ENCODE measurements at regions not wholly inside any gene's neighbourhood (a gene's known extent, or its start where the extent isn't known, plus 50 kb on each side); places are given as distances from the start of the nearest gene placed in this dataset.

DNA sequence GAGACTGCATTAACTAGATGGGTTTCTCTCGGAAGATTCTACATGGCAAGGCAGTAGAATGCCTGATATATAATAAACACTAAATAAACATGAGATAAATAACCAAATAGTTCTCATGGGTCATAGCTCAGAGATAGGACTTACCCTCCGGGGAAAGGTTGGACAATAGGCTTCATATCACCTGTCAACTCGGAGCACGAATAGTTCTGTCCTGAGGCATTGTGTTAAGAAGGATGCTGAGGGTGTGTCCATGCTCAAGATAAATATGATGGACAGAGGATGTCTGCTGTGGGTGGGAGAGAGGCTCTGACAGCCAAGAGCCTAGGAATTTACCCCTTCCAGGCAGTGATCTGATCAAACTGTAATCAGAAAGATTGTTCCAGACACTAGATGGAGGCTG lies 474.0 kb downstream of the MIAT start:
- DNase-seq (ENCODE audit: extremely low spot score in 2 of 2): no peak
- no peaks in the 10 kb centered on the region for H3K27me3 ChIP-seq
- H3K36me3 ChIP-seq: no peaks in the 10 kb centered on the region
- TF ChIP-seq POLR2AphosphoS5 (IDR thresholded peaks at IDR 0.05; ENCODE audit: insufficient read depth in 1 of 2, low read depth in 1 of 2) (no peak), POLR2A (IDR thresholded peaks at IDR 0.05) (no peak)
- H3K4me1 ChIP-seq: peaks cover 20% of the 10 kb centered on the region
- H3K4me3 ChIP-seq: no peak overlapping the region
- no peak overlapping the region for H3K27ac ChIP-seq
- intact Hi-C loops (cut with DNase I): no loop called here
- no peaks in the 10 kb centered on the region for H3K9me3 ChIP-seq

DNA sequence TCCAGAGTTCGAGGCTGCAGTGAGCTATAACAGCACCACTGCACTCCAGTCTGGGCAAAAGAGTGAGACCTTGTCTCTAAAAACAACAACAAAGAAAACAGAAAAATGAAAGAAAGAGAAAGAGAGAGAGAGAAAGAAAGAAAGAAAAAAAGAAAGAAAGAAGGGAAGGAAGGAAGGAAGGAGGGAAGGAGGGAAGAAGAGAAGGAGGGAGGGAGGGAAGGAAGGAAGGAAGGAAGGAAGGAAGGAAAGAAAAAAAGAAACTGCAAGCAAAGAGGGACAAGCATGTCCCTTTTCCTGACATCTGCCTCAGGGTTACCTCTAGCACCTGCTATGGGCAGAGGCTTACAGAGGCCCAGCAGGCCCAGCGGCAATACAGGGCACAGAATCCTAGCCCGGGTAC lies 475.0 kb downstream of the MIAT start:
- Histone ChIP-seq H3K36me3 (no peaks in the 10 kb centered on the region), H3K27ac (no peak overlapping the region), H3K4me1 (peaks cover 20% of the 10 kb centered on the region), H3K4me3 (no peak overlapping the region), H3K9me3 (no peaks in the 10 kb centered on the region), H3K27me3 (no peaks in the 10 kb centered on the region)
- no peak for TF ChIP-seq POLR2A (IDR thresholded peaks at IDR 0.05)
- TF ChIP-seq, protein P1, sequence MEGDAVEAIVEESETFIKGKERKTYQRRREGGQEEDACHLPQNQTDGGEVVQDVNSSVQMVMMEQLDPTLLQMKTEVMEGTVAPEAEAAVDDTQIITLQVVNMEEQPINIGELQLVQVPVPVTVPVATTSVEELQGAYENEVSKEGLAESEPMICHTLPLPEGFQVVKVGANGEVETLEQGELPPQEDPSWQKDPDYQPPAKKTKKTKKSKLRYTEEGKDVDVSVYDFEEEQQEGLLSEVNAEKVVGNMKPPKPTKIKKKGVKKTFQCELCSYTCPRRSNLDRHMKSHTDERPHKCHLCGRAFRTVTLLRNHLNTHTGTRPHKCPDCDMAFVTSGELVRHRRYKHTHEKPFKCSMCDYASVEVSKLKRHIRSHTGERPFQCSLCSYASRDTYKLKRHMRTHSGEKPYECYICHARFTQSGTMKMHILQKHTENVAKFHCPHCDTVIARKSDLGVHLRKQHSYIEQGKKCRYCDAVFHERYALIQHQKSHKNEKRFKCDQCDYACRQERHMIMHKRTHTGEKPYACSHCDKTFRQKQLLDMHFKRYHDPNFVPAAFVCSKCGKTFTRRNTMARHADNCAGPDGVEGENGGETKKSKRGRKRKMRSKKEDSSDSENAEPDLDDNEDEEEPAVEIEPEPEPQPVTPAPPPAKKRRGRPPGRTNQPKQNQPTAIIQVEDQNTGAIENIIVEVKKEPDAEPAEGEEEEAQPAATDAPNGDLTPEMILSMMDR (IDR thresholded peaks at IDR 0.05): no peak
- no peak for TF ChIP-seq POLR2AphosphoS5 (IDR thresholded peaks at IDR 0.05; ENCODE audit: insufficient read depth in 1 of 2, low read depth in 1 of 2)
- intact Hi-C loops (cut with DNase I): no loop called here
- no peak for DNase-seq (ENCODE audit: extremely low spot score in 2 of 2)

DNA sequence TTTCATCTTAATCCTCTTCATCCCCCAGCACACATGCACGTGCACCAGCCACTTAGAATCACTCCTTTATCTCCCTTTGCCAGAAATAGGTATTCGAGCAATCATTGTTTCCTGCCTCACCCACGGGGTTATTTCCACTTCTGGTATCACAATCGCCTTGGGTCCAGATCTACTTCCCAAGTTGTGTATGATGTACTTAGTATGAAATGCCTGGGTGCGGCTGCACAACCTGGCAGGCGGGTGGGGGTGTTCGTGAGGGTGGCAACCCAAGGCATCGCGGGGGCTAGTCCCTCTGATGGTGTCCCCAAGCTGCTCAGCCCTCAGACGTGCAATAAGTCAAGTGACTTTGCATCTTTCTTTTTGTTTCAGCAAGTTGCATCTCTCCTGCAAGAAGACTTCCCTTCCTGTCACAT lies 475.6 kb downstream of the MIAT start:
- intact Hi-C loops (cut with DNase I): no loop called here

DNA sequence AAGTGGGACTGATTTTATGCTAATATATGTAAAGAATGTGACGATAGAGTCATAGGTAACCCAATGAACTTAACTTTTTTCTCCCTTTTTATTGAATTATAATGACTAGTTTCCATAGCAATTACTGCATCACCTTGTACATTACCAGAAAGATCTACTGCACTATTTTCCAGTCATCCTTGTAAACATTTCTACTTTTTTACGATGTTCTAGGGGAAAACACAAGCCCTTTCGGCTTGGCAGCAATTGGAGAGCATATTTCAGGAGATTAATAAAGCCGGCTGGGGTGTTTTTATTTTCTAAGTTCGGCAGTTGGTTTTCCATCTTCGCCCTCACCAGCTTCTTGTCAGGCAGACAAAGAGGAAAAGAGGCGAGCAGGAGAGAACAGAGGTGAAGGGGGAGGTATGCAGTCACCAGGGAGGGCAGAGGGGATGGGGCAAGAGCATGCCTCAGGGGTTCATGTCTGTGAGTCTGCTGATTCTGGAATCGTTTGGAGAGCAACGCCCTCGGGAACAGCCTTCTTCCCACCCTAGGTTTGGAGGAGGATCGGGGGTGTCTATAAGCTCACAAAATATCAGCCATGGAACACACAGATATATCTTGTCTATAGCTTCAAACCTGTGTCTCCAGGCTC lies 476.4 kb downstream of the MIAT start:
- DNase-seq (ENCODE audit: extremely low spot score in 2 of 2): no peak
- no peak overlapping the region for H3K27ac ChIP-seq
- TF ChIP-seq POLR2A (IDR thresholded peaks at IDR 0.05) (no peak), POLR2AphosphoS5 (IDR thresholded peaks at IDR 0.05; ENCODE audit: insufficient read depth in 1 of 2, low read depth in 1 of 2) (no peak)
- TF ChIP-seq, protein P1 (IDR thresholded peaks at IDR 0.05): no peak
- no peaks in the 10 kb centered on the region for H3K9me3 ChIP-seq
- H3K36me3 ChIP-seq: no peaks in the 10 kb centered on the region
- intact Hi-C loops (cut with DNase I): no loop called here
- H3K4me1 ChIP-seq: peaks cover 20% of the 10 kb centered on the region
- H3K27me3 ChIP-seq: no peaks in the 10 kb centered on the region
- no peak overlapping the region for H3K4me3 ChIP-seq

More for the DNA sequence above, 475.6 kb downstream of the MIAT start:
- H3K36me3 ChIP-seq: no peaks in the 10 kb centered on the region
- no peaks in the 10 kb centered on the region for H3K27me3 ChIP-seq
- H3K4me1 ChIP-seq: peaks cover 20% of the 10 kb centered on the region
- TF ChIP-seq POLR2AphosphoS5 (IDR thresholded peaks at IDR 0.05; ENCODE audit: insufficient read depth in 1 of 2, low read depth in 1 of 2) (no peak), POLR2A (IDR thresholded peaks at IDR 0.05) (no peak)
- TF ChIP-seq, protein P1 (IDR thresholded peaks at IDR 0.05): no peak
- no peak overlapping the region for H3K4me3 ChIP-seq
- no peak for DNase-seq (ENCODE audit: extremely low spot score in 2 of 2)
- no peak overlapping the region for H3K27ac ChIP-seq
- H3K9me3 ChIP-seq: no peaks in the 10 kb centered on the region

DNA sequence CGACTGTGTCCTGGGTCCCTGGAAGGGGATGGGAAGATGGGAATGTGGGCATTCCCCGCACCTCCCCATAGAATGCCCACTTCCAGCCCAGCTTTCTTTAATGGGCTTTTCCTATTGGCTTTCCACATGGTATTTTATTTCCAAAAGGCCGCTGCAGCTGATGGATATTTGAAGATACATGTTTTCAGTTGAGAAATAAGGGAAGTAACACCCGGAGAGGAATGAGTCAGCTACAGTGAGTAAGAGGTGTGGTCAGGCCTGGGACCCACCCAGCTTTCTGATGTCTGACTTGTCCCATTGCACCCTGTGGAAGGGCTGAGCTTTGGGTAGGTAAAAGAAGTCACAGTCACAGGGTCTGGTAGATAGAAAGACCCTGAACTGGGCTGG lies 476.9 kb downstream of the MIAT start:
- peaks cover 20% of the 10 kb centered on the region for H3K4me1 ChIP-seq
- no peaks in the 10 kb centered on the region for H3K27me3 ChIP-seq
- TF ChIP-seq POLR2A (IDR thresholded peaks at IDR 0.05): no peak
- TF ChIP-seq POLR2AphosphoS5 (IDR thresholded peaks at IDR 0.05; ENCODE audit: insufficient read depth in 1 of 2, low read depth in 1 of 2): peak in 1 of 2 donors; percentile 47
- H3K36me3 ChIP-seq: no peaks in the 10 kb centered on the region
- no peak for DNase-seq (ENCODE audit: extremely low spot score in 2 of 2)
- H3K9me3 ChIP-seq: no peaks in the 10 kb centered on the region
- no peak overlapping the region for H3K4me3 ChIP-seq
- H3K27ac ChIP-seq: peak overlapping the region; percentile 30
- intact Hi-C loops (cut with DNase I): no loop called here

Measured in vagina (tissue), 2 donors.